CD14-positive monocyte (primary cell): ENCODE measurements at regions not wholly inside any gene's neighbourhood (a gene's known extent, or its start where the extent isn't known, plus 50 kb on each side); places are given as distances from the start of the nearest gene placed in this dataset.

Experiments
- DNase-seq, 3 donors: peaks; one replicate each; pipeline ENCODE4 v3.0.0-alpha.2; 2011 to 2022
- H2AFZ ChIP-seq: 2 replicates; pipeline ENCODE4 v1.6.0; 2012; ENCODE audit warnings: mild to moderate bottlenecking, low read depth, low read length, inconsistent platforms; ENCODE audit not compliant: insufficient read depth, poor library complexity, severe bottlenecking
- H3K27ac ChIP-seq, 2 donors: 1 replicate in 1 of 2; 2 replicates in 1 of 2; pipeline ENCODE4 v1.5.1; 2012 to 2013; ENCODE audit warnings: low read length in 2 of 2, control low read depth in 1 of 2, inconsistent platforms in 1 of 2, low read depth in 1 of 2, mild to moderate bottlenecking in 1 of 2
- H3K27me3 ChIP-seq, 2 donors: one replicate each; pipeline versions ENCODE4 v1.6.0 to v1.6.1; 2011 to 2013; ENCODE audit warnings: low read length in 2 of 2; ENCODE audit not compliant: control insufficient read depth in 2 of 2, insufficient read depth in 2 of 2
- H3K36me3 ChIP-seq, 2 donors: replicated peaks in 1 of 2; 1 replicate in 1 of 2; 2 replicates in 1 of 2; pipeline versions ENCODE4 v1.5.1 to v1.6.1; 2012 to 2013; ENCODE audit warnings: low read length in 2 of 2, control low read depth in 1 of 2, inconsistent platforms in 1 of 2, mild to moderate bottlenecking in 1 of 2; ENCODE audit not compliant: insufficient read depth in 2 of 2, control insufficient read depth in 1 of 2
- H3K4me1 ChIP-seq, 2 donors: 1 replicate in 1 of 2; 2 replicates in 1 of 2; pipeline versions ENCODE4 v1.5.1 to v1.6.1; 2012 to 2013; ENCODE audit warnings: low read length in 2 of 2, control low read depth in 1 of 2, inconsistent platforms in 1 of 2, mild to moderate bottlenecking in 1 of 2, moderate library complexity in 1 of 2; ENCODE audit not compliant: insufficient read depth in 2 of 2, control insufficient read depth in 1 of 2
- H3K4me2 ChIP-seq: replicated peaks from 2 replicates; pipeline ENCODE3; 2012; ENCODE audit warnings: low read length, moderate library complexity, mild to moderate bottlenecking; ENCODE audit not compliant: poor library complexity, severe bottlenecking; ENCODE audit errors: extremely low read depth
- H3K4me3 ChIP-seq, 3 experiments: fragments of 200-600 bp in 1 of 3; sonication (generic) in 1 of 3; replicated peaks in 1 of 3; 1 replicate in 2 of 3; 2 replicates in 1 of 3; pipeline ENCODE4 v1.5.1; 2011 to 2013; ENCODE audit warnings: low read length in 3 of 3, mild to moderate bottlenecking in 3 of 3, control low read depth in 2 of 3, low read depth in 2 of 3, inconsistent platforms in 1 of 3, moderate library complexity in 1 of 3
- H3K79me2 ChIP-seq: 2 replicates; pipeline ENCODE4 v1.6.0; 2012; ENCODE audit warnings: mild to moderate bottlenecking, control low read depth, inconsistent platforms, low read length, moderate library complexity; ENCODE audit not compliant: insufficient read depth
- H3K9ac ChIP-seq: 2 replicates; pipeline ENCODE4 v1.6.0; 2017; ENCODE audit warnings: low read length, mild to moderate bottlenecking; ENCODE audit not compliant: insufficient read depth, poor library complexity, severe bottlenecking
- H3K9me3 ChIP-seq, 2 donors: replicated peaks in 1 of 2; 1 replicate in 1 of 2; 2 replicates in 1 of 2; pipeline versions ENCODE4 v1.5.1 to v1.6.1; 2012 to 2013; ENCODE audit warnings: low read length in 2 of 2, control low read depth in 1 of 2; ENCODE audit not compliant: control insufficient read depth in 1 of 2, insufficient read depth in 1 of 2
- H4K20me1 ChIP-seq: 2 replicates; pipeline ENCODE4 v1.6.0; 2012; ENCODE audit warnings: mild to moderate bottlenecking, low read length, control low read depth, moderate library complexity; ENCODE audit not compliant: insufficient read depth
- H3K27ac Mint-ChIP-seq, 7 donors: one replicate each; pipeline ENCODE4 v1.8.0; 2020; ENCODE audit warnings: mild to moderate bottlenecking in 7 of 7, mixed read lengths in 7 of 7, moderate library complexity in 6 of 7, inconsistent platforms in 2 of 7
- H3K27me3 Mint-ChIP-seq, 3 donors: one replicate each; pipeline ENCODE4 v1.8.0; 2021 to 2022; ENCODE audit warnings: low read depth in 3 of 3, mild to moderate bottlenecking in 3 of 3, mixed read lengths in 3 of 3, moderate library complexity in 3 of 3, inconsistent platforms in 1 of 3
- H3K36me3 Mint-ChIP-seq, 2 donors: one replicate each; pipeline ENCODE4 v1.8.0; 2020; ENCODE audit warnings: mixed read lengths in 2 of 2, inconsistent platforms in 1 of 2, mild to moderate bottlenecking in 1 of 2
- H3K4me1 Mint-ChIP-seq: one replicate; pipeline ENCODE4 v1.8.0; 2020; ENCODE audit warnings: mild to moderate bottlenecking, mixed read lengths
- H3K4me3 Mint-ChIP-seq, 2 donors: one replicate each; pipeline ENCODE4 v1.8.0; 2020; ENCODE audit warnings: mild to moderate bottlenecking in 2 of 2, mixed read lengths in 2 of 2, moderate library complexity in 1 of 2
- H3K9me3 Mint-ChIP-seq, 7 donors: one replicate each; pipeline ENCODE4 v1.8.0; 2020 to 2022; ENCODE audit warnings: mixed read lengths in 7 of 7, mild to moderate bottlenecking in 6 of 7, moderate library complexity in 6 of 7, inconsistent platforms in 2 of 7
- WGBS: methylation state at CpG from one replicate; pipeline ENCODE4 v1.1.5; 2013; ENCODE audit warnings: missing lambda C conversion rate; ENCODE audit not compliant: insufficient coverage; 5-methylcytosine and 5-hydroxymethylcytosine counted together
- intact Hi-C, 2 donors: fragments of 100-400 bp; cut with micrococcal nuclease; formaldehyde crosslinking; loops; one replicate each; pipeline versions ENCODE4 v1.15.0 to v1.15.1; 2023
- TF ChIP-seq, protein P1 (sequence below): fragments of 200-600 bp; IDR thresholded peaks from one replicate; pipeline ENCODE4 v1.8.0; 2022; ENCODE audit warnings: antibody characterized with exemption, mild to moderate bottlenecking

DNA sequence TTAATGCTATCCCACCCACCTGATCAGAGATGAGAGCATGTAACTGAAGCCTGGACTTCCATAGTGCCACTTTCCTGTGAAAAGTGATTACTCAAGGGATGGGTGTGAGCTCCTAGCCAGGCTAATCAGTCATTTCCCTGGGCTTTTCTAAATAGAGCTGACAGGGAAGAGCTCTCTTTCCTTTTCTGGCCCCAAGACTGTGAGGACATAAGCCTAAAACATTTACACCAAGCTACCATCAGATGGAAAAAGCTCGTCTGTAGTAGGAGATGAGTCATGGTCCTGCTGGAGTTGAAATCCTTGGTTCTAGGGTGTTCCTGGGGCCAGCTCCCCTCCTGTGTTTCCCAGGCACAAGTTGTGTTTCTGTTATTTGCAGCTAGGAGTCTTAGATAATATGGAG is 52.4 kb upstream of the NDP start:
- no peaks in the 10 kb centered on the region for H3K36me3 Mint-ChIP-seq
- H3K79me2 ChIP-seq, result no peaks in the 10 kb centered on the region
- H3K4me3 Mint-ChIP-seq, result no peak overlapping the region
- peaks cover 0 to 9% (median 3%) of the 10 kb centered on the region in 7 donors for H3K9me3 Mint-ChIP-seq
- TF ChIP-seq, protein P1, sequence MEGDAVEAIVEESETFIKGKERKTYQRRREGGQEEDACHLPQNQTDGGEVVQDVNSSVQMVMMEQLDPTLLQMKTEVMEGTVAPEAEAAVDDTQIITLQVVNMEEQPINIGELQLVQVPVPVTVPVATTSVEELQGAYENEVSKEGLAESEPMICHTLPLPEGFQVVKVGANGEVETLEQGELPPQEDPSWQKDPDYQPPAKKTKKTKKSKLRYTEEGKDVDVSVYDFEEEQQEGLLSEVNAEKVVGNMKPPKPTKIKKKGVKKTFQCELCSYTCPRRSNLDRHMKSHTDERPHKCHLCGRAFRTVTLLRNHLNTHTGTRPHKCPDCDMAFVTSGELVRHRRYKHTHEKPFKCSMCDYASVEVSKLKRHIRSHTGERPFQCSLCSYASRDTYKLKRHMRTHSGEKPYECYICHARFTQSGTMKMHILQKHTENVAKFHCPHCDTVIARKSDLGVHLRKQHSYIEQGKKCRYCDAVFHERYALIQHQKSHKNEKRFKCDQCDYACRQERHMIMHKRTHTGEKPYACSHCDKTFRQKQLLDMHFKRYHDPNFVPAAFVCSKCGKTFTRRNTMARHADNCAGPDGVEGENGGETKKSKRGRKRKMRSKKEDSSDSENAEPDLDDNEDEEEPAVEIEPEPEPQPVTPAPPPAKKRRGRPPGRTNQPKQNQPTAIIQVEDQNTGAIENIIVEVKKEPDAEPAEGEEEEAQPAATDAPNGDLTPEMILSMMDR, result no peak
- H3K9ac ChIP-seq, result no peak overlapping the region
- no peak overlapping the region for H2AFZ ChIP-seq
- peak overlapping the region in 2 of 7 donors; percentile 42 to 61 for H3K27ac Mint-ChIP-seq
- peaks cover 0 to 11% (median 2%) of the 10 kb centered on the region in 3 donors for H3K27me3 Mint-ChIP-seq
- no peak overlapping the region for H3K4me2 ChIP-seq
- no peaks in the 10 kb centered on the region for H3K36me3 ChIP-seq
- H3K27me3 ChIP-seq, result peaks cover 0 to 3% of the 10 kb centered on the region in 2 donors
- no peaks in the 10 kb centered on the region for H4K20me1 ChIP-seq
- intact Hi-C loops, result loop anchor here in 1 of 2 donors (10.0 kb wide), 1 partner anchor 51 kb away; the partner anchor contains the start of gene NDP
- H3K9me3 ChIP-seq, result no peaks in the 10 kb centered on the region
- H3K4me3 ChIP-seq, result no peak overlapping the region
- peaks cover 5 to 9% of the 10 kb centered on the region in 2 donors for H3K4me1 ChIP-seq
- no peak overlapping the region for H3K27ac ChIP-seq
- peaks cover 12% of the 10 kb centered on the region for H3K4me1 Mint-ChIP-seq
- DNase-seq, result peak in 2 of 3 donors; percentile 30 to 56
- no CpG with 5 or more reads among the region's 1 CpG for WGBS
